NCI-H82 (cell line): ENCODE measurements at regions not wholly inside any gene's neighbourhood (a gene's known extent, or its start where the extent isn't known, plus 50 kb on each side); places are given as distances from the start of the nearest gene placed in this dataset.

Source experiments
- DNase-seq: peaks from one replicate; lab custom pipeline; 2025; lab: John Stamatoyannopoulos, UW

GRCh38 chr13:54884682-54885081 lies 1856.1 kb downstream of the OLFM4 start:
- no peak for DNase-seq

GRCh38 chr13:54890976-54891375 lies 1862.4 kb downstream of the OLFM4 start:
- DNase-seq: no peak

- no peak for DNase-seq
Measured at GRCh38 chr13:54901316-54901715, 1872.7 kb downstream of the OLFM4 start.

GRCh38 chr13:54912367-54912766 lies 1883.8 kb downstream of the OLFM4 start:
- no peak for DNase-seq

- DNase-seq: no peak
Measured at GRCh38 chr13:54913668-54914067, 1885.1 kb downstream of the OLFM4 start.

- no peak for DNase-seq
Measured at GRCh38 chr13:54927538-54927937, 1898.9 kb downstream of the OLFM4 start.

GRCh38 chr13:54928071-54928470 lies 1899.5 kb downstream of the OLFM4 start:
- no peak for DNase-seq

- DNase-seq: no peak
Measured at GRCh38 chr13:54934121-54934520, 1905.5 kb downstream of the OLFM4 start.

- DNase-seq: peak; percentile 58
Measured at GRCh38 chr13:54945973-54946372, 1917.4 kb downstream of the OLFM4 start.

- DNase-seq: no peak
Measured at GRCh38 chr13:54949735-54950134, 1921.1 kb downstream of the OLFM4 start.

GRCh38 chr13:54950546-54950945 lies 1921.9 kb downstream of the OLFM4 start:
- no peak for DNase-seq

GRCh38 chr13:54953786-54954185 lies 1925.2 kb downstream of the OLFM4 start:
- no peak for DNase-seq

- DNase-seq: peak; percentile 16
Measured at GRCh38 chr13:54958781-54959180, 1930.2 kb downstream of the OLFM4 start.

GRCh38 chr13:54965881-54966280 lies 1937.3 kb downstream of the OLFM4 start:
- DNase-seq: no peak

- no peak for DNase-seq
Measured at GRCh38 chr13:54972838-54973237, 1944.2 kb downstream of the OLFM4 start.

- no peak for DNase-seq
Measured at GRCh38 chr13:54975676-54976075, 1947.1 kb downstream of the OLFM4 start.

- DNase-seq: no peak
Measured at GRCh38 chr13:54980651-54981050, 1952.0 kb downstream of the OLFM4 start.

GRCh38 chr13:54989418-54989817 lies 1960.8 kb downstream of the OLFM4 start:
- no peak for DNase-seq

GRCh38 chr13:54999399-54999907 lies 1970.8 kb downstream of the OLFM4 start:
- DNase-seq: no peak

GRCh38 chr13:55000043-55000442 lies 1971.4 kb downstream of the OLFM4 start:
- no peak for DNase-seq

GRCh38 chr13:55000844-55001243 lies 1972.2 kb downstream of the OLFM4 start:
- no peak for DNase-seq

- DNase-seq: no peak
Measured at GRCh38 chr13:55001881-55002280, 1973.3 kb downstream of the OLFM4 start.

- no peak for DNase-seq
Measured at GRCh38 chr13:55007681-55008080, 1979.1 kb downstream of the OLFM4 start.

- DNase-seq: no peak
Measured at GRCh38 chr13:55013051-55013450, 1984.4 kb downstream of the OLFM4 start.

GRCh38 chr13:55029280-55029679 lies 2000.7 kb downstream of the OLFM4 start:
- no peak for DNase-seq
